A549 (cell line): ENCODE measurements at regions not wholly inside any gene's neighbourhood (a gene's known extent, or its start where the extent isn't known, plus 50 kb on each side); places are given as distances from the start of the nearest gene placed in this dataset.

ENCODE experiments used
- ATAC-seq, 2 experiments: fragments of 200-7000 bp in 1 of 2; fragments of >200 bp in 1 of 2; cut with Nextera tagmentation in 1 of 2; cut with Tn5 transposase in 1 of 2; 3 replicates each; pipeline versions ENCODE4 v1.8.0 to v1.9.1; 2018 to 2020; ENCODE audit warnings: mild to moderate bottlenecking in 1 of 2, moderate library complexity in 1 of 2
- CTCF ChIA-PET: fragments of 300-600 bp; sonication (Branson Sonifier 250); formaldehyde crosslinking; extraction: SDS; loops from one replicate; lab custom pipeline; 2021; ENCODE audit warnings: antibody characterized with exemption, inconsistent platforms; lab: Yijun Ruan, JAX
- POLR2A ChIA-PET: fragments of 350-600 bp; formaldehyde crosslinking; extraction: SDS; loops from one replicate; lab custom pipeline; 2021; ENCODE audit warnings: antibody characterized with exemption, inconsistent platforms; lab: Yijun Ruan, JAX
- DNase-seq, 2 experiments: peaks; one replicate each; pipeline versions ENCODE4 v3.0.0 to v3.0.0-alpha.2; 2011 to 2016; ENCODE audit warnings: low read depth in 1 of 2, low spot score in 1 of 2
- FAIRE-seq: peaks from 2 replicates; lab custom pipeline; 2011; peaks lifted over from hg19 to GRCh38; lab: Jason Lieb, UNC
- H3K27ac ChIP-seq, 2 experiments: fragments of >200 bp; sonication (Bioruptor Twin); formaldehyde crosslinking; 3 replicates each; pipeline ENCODE4 v1.5.1; 2016 to 2017
- H3K4me1 ChIP-seq: fragments of >200 bp; sonication (Bioruptor Twin); formaldehyde crosslinking; 3 replicates; pipeline ENCODE4 v1.6.1; 2016
- H3K4me2 ChIP-seq: fragments of >200 bp; sonication (Bioruptor Twin); formaldehyde crosslinking; 3 replicates; pipeline ENCODE4 v1.6.1; 2016
- H3K4me3 ChIP-seq: fragments of >200 bp; sonication (Bioruptor Twin); formaldehyde crosslinking; 3 replicates; pipeline ENCODE4 v1.5.1; 2016
- H3K9me3 ChIP-seq: fragments of >200 bp; sonication (Bioruptor Twin); formaldehyde crosslinking; 3 replicates; pipeline ENCODE4 v1.6.1; 2016
- BHLHE40 ChIP-seq: IDR thresholded peaks from 2 replicates; pipeline ENCODE4 v1.6.1; 2012; ENCODE audit warnings: low read depth, low read length, inconsistent platforms
- CBX2 ChIP-seq: fragments of 200-600 bp; sonication (generic); IDR thresholded peaks from 2 replicates; pipeline ENCODE4 v1.6.1; 2016; ENCODE audit warnings: low read depth, mild to moderate bottlenecking, borderline replicate concordance
- CEBPB ChIP-seq, 2 experiments: fragments of >200 bp in 1 of 2; sonication (Bioruptor Twin) in 1 of 2; formaldehyde crosslinking in 1 of 2; IDR thresholded peaks; 2 replicates each; pipeline ENCODE4 v1.6.1; 2012 to 2016
- E2F6 ChIP-seq: IDR thresholded peaks from 2 replicates; pipeline ENCODE4 v1.6.1; 2012; ENCODE audit warnings: low read depth, borderline replicate concordance
- EHF ChIP-seq: fragments of 250-450 bp; sonication (Bioruptor Pico); IDR thresholded peaks from 2 replicates; pipeline ENCODE4 v1.5.0; 2020; ENCODE audit warnings: mild to moderate bottlenecking
- EP300 ChIP-seq, 2 experiments: fragments of >200 bp; sonication (Bioruptor Twin); formaldehyde crosslinking; IDR thresholded peaks; 2 replicates in 1 of 2; 3 replicates in 1 of 2; pipeline ENCODE4 v1.6.1; 2016 to 2017
- HEYL ChIP-seq: fragments of 250-450 bp; sonication (Bioruptor Pico); IDR thresholded peaks from 2 replicates; pipeline ENCODE4 v1.8.0; 2021; ENCODE audit warnings: mild to moderate bottlenecking, moderate library complexity
- HMGXB4 ChIP-seq: fragments of 250-450 bp; sonication (Bioruptor Pico); IDR thresholded peaks from 2 replicates; pipeline ENCODE4 v1.5.0; 2021; ENCODE audit warnings: mild to moderate bottlenecking, moderate library complexity, borderline replicate concordance
- HOXA7 ChIP-seq: fragments of 250-450 bp; sonication (Bioruptor Pico); IDR thresholded peaks from 2 replicates; pipeline ENCODE4 v1.5.0; 2020; ENCODE audit warnings: mild to moderate bottlenecking, moderate library complexity
- KDM5A ChIP-seq: fragments of 200-600 bp; sonication (generic); IDR thresholded peaks from 2 replicates; pipeline ENCODE4 v1.6.1; 2016; ENCODE audit warnings: antibody characterized with exemption, mild to moderate bottlenecking
- MAFK ChIP-seq: fragments of 450-650 bp; IDR thresholded peaks from 2 replicates; pipeline ENCODE4 v1.6.1; 2014; ENCODE audit not compliant: partially characterized antibody
- MAZ ChIP-seq: fragments of 150-350 bp; IDR thresholded peaks from 2 replicates; pipeline ENCODE4 v1.6.1; 2014; ENCODE audit warnings: antibody characterized with exemption, low read depth, low read length, borderline replicate concordance
- NFE2L2 ChIP-seq: fragments of 150-350 bp; conservative IDR thresholded peaks from 2 replicates; pipeline ENCODE4 v1.6.1; 2014; ENCODE audit warnings: low read length
- NPAS2 ChIP-seq: fragments of 250-450 bp; sonication (Bioruptor Pico); IDR thresholded peaks from 2 replicates; pipeline ENCODE4 v1.8.0; 2022; ENCODE audit warnings: mild to moderate bottlenecking, moderate library complexity, borderline replicate concordance
- PBX3 ChIP-seq: IDR thresholded peaks from 2 replicates; pipeline ENCODE4 v1.6.1; 2012
- POLR2AphosphoS2 ChIP-seq: conservative IDR thresholded peaks from 2 replicates; pipeline ENCODE4 v1.6.1; 2012; ENCODE audit warnings: low read length, improper control_type of control experiment, inconsistent platforms
- RAD21 ChIP-seq, 2 experiments: fragments of >200 bp in 1 of 2; sonication (Bioruptor Twin) in 1 of 2; formaldehyde crosslinking in 1 of 2; IDR thresholded peaks in 1 of 2; conservative IDR thresholded peaks in 1 of 2; 2 replicates in 1 of 2; 3 replicates in 1 of 2; pipeline ENCODE4 v1.6.1; 2012 to 2018; ENCODE audit warnings: inconsistent platforms in 1 of 2
- RARB ChIP-seq: fragments of 250-450 bp; sonication (Bioruptor Pico); IDR thresholded peaks from 2 replicates; pipeline ENCODE4 v1.8.0; 2021; ENCODE audit warnings: mild to moderate bottlenecking, moderate library complexity
- RCOR1 ChIP-seq: fragments of 150-350 bp; IDR thresholded peaks from 2 replicates; pipeline ENCODE4 v1.6.1; 2014; ENCODE audit warnings: antibody characterized with exemption, low read length, low read depth
- RFX5 ChIP-seq: fragments of 450-650 bp; IDR thresholded peaks from 2 replicates; pipeline ENCODE4 v1.7.1; 2014; ENCODE audit warnings: antibody characterized with exemption, mild to moderate bottlenecking, moderate library complexity
- SREBF2 ChIP-seq: fragments of 450-650 bp; IDR thresholded peaks from 2 replicates; pipeline ENCODE4 v1.6.1; 2014; ENCODE audit warnings: mild to moderate bottlenecking, moderate library complexity
- ZNF302 ChIP-seq: fragments of 250-450 bp; sonication (Bioruptor Pico); IDR thresholded peaks from 2 replicates; pipeline ENCODE4 v1.9.0; 2021; ENCODE audit warnings: inconsistent platforms, mild to moderate bottlenecking, moderate library complexity
- WGBS: methylation state at CpG from one replicate; pipeline ENCODE4 v1.1.6; 2017; ENCODE audit errors: missing lambda C conversion rate; 5-methylcytosine and 5-hydroxymethylcytosine counted together
- TF ChIP-seq, protein P1 (sequence below): fragments of 150-350 bp; IDR thresholded peaks from 2 replicates; pipeline ENCODE4 v1.6.1; 2014; ENCODE audit warnings: low read depth, mild to moderate bottlenecking, low read length

DNA sequence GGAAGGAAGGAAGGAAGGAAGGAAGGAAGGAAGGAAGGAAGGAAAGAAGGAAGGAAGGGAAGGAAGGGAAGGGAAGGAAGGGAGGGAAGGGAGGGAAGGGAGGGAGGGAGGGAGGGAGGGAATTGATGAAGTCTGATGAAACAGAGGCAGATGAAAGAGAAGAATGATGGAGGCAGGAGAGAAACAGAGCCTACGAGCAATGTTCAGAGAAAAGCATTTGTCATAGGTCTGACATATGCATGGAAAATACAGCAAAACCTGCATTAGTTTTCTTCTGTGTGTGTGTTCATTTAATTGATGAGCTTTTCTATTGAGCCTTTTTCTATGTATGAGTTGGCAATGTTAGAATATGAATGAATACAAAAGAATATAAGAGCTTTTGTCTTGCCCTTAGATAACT is 343.4 kb downstream of the GXYLT1 start:
- no peak overlapping the region for H3K4me3 ChIP-seq
- POLR2A ChIA-PET, result no interaction called here
- no peaks in the 10 kb centered on the region for H3K9me3 ChIP-seq
- FAIRE-seq, result no peak
- H3K4me1 ChIP-seq, result no peaks in the 10 kb centered on the region
- TF ChIP-seq BHLHE40, result no peak
- no peak overlapping the region for H3K27ac ChIP-seq
- DNase-seq, result no peak
- ATAC-seq, result no peak
- H3K4me2 ChIP-seq, result no peak overlapping the region
- 45% methylated on average over 1 of the region's 1 CpG for WGBS
- CTCF ChIA-PET, result no interaction called here

- no peak overlapping the region for H3K4me2 ChIP-seq
- ChIA-PET CTCF (no interaction called here), POLR2A (no interaction called here)
- WGBS, result 17% methylated on average over 3 of the region's 3 CpGs
- ATAC-seq, result no peak
- H3K27ac ChIP-seq, result no peak overlapping the region
- TF ChIP-seq MAZ (no peak), POLR2AphosphoS2 (no peak), SREBF2 (no peak), E2F6 (no peak), KDM5A (no peak), HEYL (CRISPR knock-in tag) (no peak)
- H3K4me3 ChIP-seq, result no peak overlapping the region
- H3K9me3 ChIP-seq, result no peaks in the 10 kb centered on the region
- FAIRE-seq, result no peak
- H3K4me1 ChIP-seq, result no peaks in the 10 kb centered on the region
- no peak for DNase-seq
These were observed 345.0 kb downstream of the GXYLT1 start for GRCh38 chr12:41799671-41800070.

DNA sequence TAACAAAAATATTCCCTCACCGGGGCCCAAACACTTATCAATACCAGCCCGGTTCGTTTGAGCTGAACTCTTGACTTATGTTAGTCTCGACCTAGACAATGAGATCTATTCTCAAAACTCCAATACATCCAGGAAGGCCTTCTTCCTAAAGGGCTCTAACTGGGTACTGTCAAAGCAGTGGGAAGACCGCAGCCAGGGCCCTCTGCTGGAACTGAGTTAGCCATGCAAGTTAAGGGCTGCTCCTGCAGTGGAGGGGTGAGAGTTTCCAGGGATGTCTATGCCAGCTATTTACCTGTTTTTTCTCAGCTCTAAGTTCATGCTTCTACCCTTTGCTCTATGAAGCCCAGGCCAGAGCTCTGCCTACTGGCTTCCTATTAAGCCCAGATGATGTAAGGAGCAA is 348.8 kb downstream of the GXYLT1 start:
- H3K9me3 ChIP-seq, result peaks cover 4% of the 10 kb centered on the region; the same call in 1 of the 3 replicates
- H3K27ac ChIP-seq, result no peak overlapping the region
- H3K4me3 ChIP-seq, result no peak overlapping the region
- DNase-seq (peak in 1 of 2 experiments; percentile 16), ATAC-seq (peak; percentile 59 to 70; a peak in 4 of 6 replicates)
- H3K4me1 ChIP-seq, result no peaks in the 10 kb centered on the region
- no peak overlapping the region for H3K4me2 ChIP-seq
- WGBS, result 55% methylated on average over 5 of the region's 5 CpGs
- CTCF ChIA-PET, result no interaction called here
- 0 out of 5 replicates have a peak, but pooled peaks of 1 of the 2 experiments have one; percentile 5 for TF ChIP-seq RAD21 (conservative IDR thresholded peaks at IDR 0.05 in 1 of 2, IDR thresholded peaks at IDR 0.05 in 1 of 2)
- TF ChIP-seq KDM5A, result no peak
- TF ChIP-seq, all 56 proteins: peak for 1
- FAIRE-seq, result no peak
- POLR2A ChIA-PET, result no interaction called here

DNA sequence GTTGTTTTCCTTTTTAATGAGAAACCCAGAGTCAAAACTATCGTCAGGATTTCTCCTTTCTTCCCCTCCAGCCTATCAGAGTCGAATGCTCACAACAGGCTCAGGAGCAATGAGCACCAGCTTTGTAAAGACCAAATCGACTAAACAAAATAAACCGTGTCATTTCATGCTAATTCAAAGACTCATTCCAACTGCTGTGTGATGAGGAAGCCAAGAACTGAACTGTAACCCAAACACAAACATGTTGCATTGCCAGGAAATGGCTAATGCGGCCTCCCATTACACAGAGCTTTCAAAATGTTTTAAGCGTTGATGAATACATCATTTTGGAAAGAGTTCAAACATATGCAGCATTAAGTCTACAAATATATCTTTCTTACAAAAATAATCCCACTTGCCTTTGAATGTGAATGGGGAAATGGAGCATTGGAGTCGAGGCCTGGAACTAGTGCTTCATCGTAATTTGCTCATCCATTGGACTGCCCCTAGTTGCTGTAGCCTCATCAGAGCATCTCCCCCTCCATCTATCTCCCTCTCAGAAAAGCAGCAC is 349.5 kb downstream of the GXYLT1 start:
- peaks cover 4% of the 10 kb centered on the region; the same call in 1 of the 3 replicates for H3K9me3 ChIP-seq
- no peak for ATAC-seq
- no peak overlapping the region for H3K4me2 ChIP-seq
- H3K27ac ChIP-seq, result no peak overlapping the region
- WGBS, result 52% methylated on average over 8 of the region's 8 CpGs
- ChIA-PET CTCF (no interaction called here), POLR2A (no interaction called here)
- no peak overlapping the region for H3K4me3 ChIP-seq
- TF ChIP-seq RARB (CRISPR knock-in tag), result no peak
- TF ChIP-seq CBX2, result no peak
- no peak for TF ChIP-seq EP300 (IDR thresholded peaks at IDR 0.05)
- no peak for DNase-seq
- no peak for FAIRE-seq
- H3K4me1 ChIP-seq, result no peaks in the 10 kb centered on the region

DNA sequence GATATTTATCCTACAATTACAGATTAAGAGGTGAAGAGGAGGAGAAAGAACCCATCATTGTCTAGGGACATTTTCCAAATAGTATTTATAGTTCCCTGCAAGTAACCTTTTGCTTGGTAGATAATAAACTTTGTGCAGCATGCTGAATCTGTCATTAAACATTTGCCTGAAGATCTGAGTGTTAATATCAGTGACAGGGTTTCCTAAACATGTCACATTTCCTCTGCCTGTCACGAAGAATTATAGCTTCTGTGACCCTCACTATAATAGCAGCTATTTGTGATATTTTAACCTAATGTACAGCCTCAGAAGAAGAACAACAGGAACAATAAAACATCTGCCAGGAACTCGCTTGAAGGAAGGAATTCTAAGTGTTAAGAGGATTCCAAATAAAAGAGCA is 350.3 kb downstream of the GXYLT1 start:
- Histone ChIP-seq H3K27ac (no peak overlapping the region), H3K4me1 (no peaks in the 10 kb centered on the region), H3K4me3 (no peak overlapping the region), H3K9me3 (peaks cover 4% of the 10 kb centered on the region; the same call in 1 of the 3 replicates), H3K4me2 (no peak overlapping the region)
- ChIA-PET POLR2A (no interaction called here), CTCF (no interaction called here)
- WGBS, result 21% methylated on average over 2 of the region's 2 CpGs
- FAIRE-seq (no peak), ATAC-seq (no peak), DNase-seq (no peak)
- no peak for TF ChIP-seq PBX3
- TF ChIP-seq MAFK, result no peak
- no peak for TF ChIP-seq NFE2L2
- no peak for TF ChIP-seq NPAS2 (CRISPR knock-in tag)
- no peak for TF ChIP-seq CEBPB (IDR thresholded peaks at IDR 0.05)
- no peak for TF ChIP-seq HMGXB4
- TF ChIP-seq, protein P1, sequence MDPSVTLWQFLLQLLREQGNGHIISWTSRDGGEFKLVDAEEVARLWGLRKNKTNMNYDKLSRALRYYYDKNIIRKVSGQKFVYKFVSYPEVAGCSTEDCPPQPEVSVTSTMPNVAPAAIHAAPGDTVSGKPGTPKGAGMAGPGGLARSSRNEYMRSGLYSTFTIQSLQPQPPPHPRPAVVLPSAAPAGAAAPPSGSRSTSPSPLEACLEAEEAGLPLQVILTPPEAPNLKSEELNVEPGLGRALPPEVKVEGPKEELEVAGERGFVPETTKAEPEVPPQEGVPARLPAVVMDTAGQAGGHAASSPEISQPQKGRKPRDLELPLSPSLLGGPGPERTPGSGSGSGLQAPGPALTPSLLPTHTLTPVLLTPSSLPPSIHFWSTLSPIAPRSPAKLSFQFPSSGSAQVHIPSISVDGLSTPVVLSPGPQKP, result no peak
- no peak for TF ChIP-seq HOXA7 (CRISPR knock-in tag)
- TF ChIP-seq POLR2AphosphoS2, result no peak
- TF ChIP-seq EHF (CRISPR knock-in tag), result no peak
- no peak for TF ChIP-seq RCOR1
- TF ChIP-seq RFX5, result no peak
- TF ChIP-seq ZNF302 (CRISPR knock-in tag), result no peak
